Aorta (tissue), 5 donors: ENCODE measurements at regions not wholly inside any gene's neighbourhood (a gene's known extent, or its start where the extent isn't known, plus 50 kb on each side); places are given as distances from the start of the nearest gene placed in this dataset.
"Not testable (repeated sequence)": the region's sequence is repeated elsewhere in the genome, so short reads cannot be mapped to it uniquely, and the experiment has no call there.

Source experiments
- ATAC-seq: fragments of 200-7000 bp; cut with Tn5 transposase; one replicate; pipeline ENCODE4 v1.9.1; 2022; ENCODE audit warnings: moderate library complexity; ENCODE audit not compliant: low FRiP score
- DNase-seq, 2 donors: peaks; one replicate each; pipeline ENCODE4 v3.0.0-alpha.2; 2020
- H3K27ac ChIP-seq, 2 donors: one replicate each; pipeline ENCODE4 v1.5.1; 2013; ENCODE audit warnings: low read length in 2 of 2, mild to moderate bottlenecking in 2 of 2, moderate library complexity in 2 of 2, control low read depth in 1 of 2, inconsistent platforms in 1 of 2, low read depth in 1 of 2
- H3K27me3 ChIP-seq, 2 donors: one replicate each; pipeline ENCODE4 v1.6.1; 2013; ENCODE audit warnings: control low read depth in 1 of 2, low read length in 1 of 2, mild to moderate bottlenecking in 1 of 2, moderate library complexity in 1 of 2; ENCODE audit not compliant: insufficient read depth in 2 of 2, control insufficient read depth in 1 of 2
- H3K36me3 ChIP-seq, 2 donors: one replicate each; pipeline ENCODE4 v1.6.1; 2013; ENCODE audit warnings: control low read depth in 1 of 2, low read length in 1 of 2, mild to moderate bottlenecking in 1 of 2; ENCODE audit not compliant: insufficient read depth in 2 of 2, control insufficient read depth in 1 of 2
- H3K4me1 ChIP-seq, 2 donors: one replicate each; pipeline ENCODE4 v1.6.1; 2013; ENCODE audit warnings: low read length in 2 of 2, control low read depth in 1 of 2, mild to moderate bottlenecking in 1 of 2, moderate library complexity in 1 of 2; ENCODE audit not compliant: insufficient read depth in 2 of 2, control insufficient read depth in 1 of 2
- H3K4me3 ChIP-seq, 2 donors: one replicate each; pipeline ENCODE4 v1.5.1; 2013; ENCODE audit warnings: low read length in 2 of 2, control low read depth in 1 of 2, mild to moderate bottlenecking in 1 of 2
- H3K9me3 ChIP-seq: one replicate; pipeline ENCODE4 v1.6.1; 2013; ENCODE audit warnings: mild to moderate bottlenecking, low read length; ENCODE audit not compliant: control insufficient read depth
- WGBS, 2 donors: extraction: QIAGEN DNeasy Blood & Tissue Kit; methylation state at CpG; one replicate each; pipeline ENCODE4 v1.1.7; 2013; 5-methylcytosine and 5-hydroxymethylcytosine counted together
- intact Hi-C, 2 donors: fragments of 100-400 bp; cut with DNase I; formaldehyde crosslinking; loops; one replicate each; pipeline versions ENCODE4 v1.14.2 to v1.15.0; 2022
- donor health status: healthy with polysubstance abuse.
- donor health status: Bipolar disorder and iron deficiency.
- donor health status: DM: no; HTN: no; CAD: no.
- donor health status: DM: no; HTN: no; CAD: no.
- donor health status: DM: yes; HTN: yes; CAD: no.

DNA sequence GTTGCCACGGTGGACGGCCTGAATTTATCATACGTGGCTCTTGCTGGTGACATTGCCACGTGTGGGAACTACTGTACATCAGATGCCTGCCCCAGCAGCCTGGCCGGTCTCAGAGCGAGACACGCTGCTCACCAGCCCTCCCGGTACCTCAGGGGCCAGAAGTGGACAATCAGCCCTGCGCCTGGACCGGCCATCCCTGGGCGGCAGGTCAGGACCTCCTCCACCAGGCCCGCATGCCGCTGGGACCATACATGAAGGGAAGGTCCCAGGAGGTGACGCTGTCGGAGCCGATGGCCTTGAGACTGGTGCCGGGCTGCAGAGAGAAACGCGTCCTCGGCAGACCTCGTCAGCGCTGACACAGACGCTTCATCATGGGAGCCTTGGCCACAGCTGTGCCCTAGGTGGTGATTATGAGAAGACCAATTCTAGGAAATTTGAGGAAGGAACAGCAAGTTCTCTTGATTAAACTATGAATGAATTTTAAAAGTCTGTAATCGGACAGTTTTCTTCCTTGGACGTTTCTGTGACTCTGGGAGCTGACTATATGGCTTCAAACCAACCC is 5456.7 kb upstream of the TPTE start:
- peak in 1 of 2 donors; percentile 32 for DNase-seq
- H3K27ac ChIP-seq, H3K9me3 ChIP-seq, H3K36me3 ChIP-seq, H3K27me3 ChIP-seq, H3K4me3 ChIP-seq, ATAC-seq, H3K4me1 ChIP-seq, intact Hi-C loops: not testable (repeated sequence)
- 92% methylated on average over 9 of the region's 25 CpGs; no CpG with 5 or more reads in 1 of the 2 donors for WGBS, 2 donors

DNA sequence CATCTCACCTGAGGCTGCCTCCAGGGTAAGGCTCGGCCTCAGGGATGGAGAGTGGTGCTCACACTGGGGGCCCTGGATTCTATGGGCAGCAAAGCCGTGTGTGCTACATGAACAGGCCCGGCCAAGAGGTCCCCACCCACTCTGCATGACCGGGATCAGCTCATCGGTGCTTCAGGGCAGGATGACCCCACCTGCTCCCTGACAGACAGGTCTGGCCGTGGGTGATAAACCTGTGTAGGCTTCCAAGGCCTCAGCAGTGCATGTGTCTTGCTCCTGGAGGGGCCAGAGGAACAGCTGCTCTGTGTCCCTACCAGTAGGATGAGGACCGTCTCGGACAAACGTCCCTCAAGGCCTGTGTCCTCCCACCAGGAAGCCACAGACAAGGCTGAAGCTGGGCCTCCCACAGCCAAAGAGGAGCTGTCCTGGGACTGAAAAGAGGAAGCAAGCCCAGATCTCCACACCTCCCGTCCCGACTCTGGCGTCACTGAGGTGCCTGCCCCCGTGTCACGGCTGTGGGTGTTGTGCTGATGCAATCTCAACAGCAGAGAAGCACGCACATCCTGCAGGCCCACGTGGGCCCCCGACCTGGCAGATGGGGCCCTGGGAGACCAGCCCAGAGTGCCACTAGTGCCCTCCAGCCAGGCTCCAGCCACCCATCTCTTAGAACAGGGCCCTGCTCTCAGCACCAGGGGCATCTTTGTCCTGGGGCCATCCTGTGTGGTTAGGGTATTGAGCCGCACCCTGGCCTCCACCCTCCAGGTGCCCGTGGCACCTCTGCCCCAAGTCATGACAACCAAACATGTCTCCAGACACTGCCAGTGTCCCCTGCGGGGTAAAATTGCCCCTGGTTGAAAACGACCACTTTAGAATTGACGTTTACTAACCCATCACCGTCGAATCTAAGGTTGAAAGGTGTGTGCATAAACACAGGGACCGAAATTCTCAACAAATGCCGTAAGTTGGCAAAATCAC is 5455.9 kb upstream of the TPTE start:
- H3K27me3 ChIP-seq, intact Hi-C loops, H3K27ac ChIP-seq, H3K9me3 ChIP-seq, H3K36me3 ChIP-seq, H3K4me3 ChIP-seq, H3K4me1 ChIP-seq, ATAC-seq: not testable (repeated sequence)
- DNase-seq: peak; percentile 73 to 76
- WGBS, 2 donors: 76% methylated on average over 22 of the region's 26 CpGs; no CpG with 5 or more reads in 1 of the 2 donors

DNA sequence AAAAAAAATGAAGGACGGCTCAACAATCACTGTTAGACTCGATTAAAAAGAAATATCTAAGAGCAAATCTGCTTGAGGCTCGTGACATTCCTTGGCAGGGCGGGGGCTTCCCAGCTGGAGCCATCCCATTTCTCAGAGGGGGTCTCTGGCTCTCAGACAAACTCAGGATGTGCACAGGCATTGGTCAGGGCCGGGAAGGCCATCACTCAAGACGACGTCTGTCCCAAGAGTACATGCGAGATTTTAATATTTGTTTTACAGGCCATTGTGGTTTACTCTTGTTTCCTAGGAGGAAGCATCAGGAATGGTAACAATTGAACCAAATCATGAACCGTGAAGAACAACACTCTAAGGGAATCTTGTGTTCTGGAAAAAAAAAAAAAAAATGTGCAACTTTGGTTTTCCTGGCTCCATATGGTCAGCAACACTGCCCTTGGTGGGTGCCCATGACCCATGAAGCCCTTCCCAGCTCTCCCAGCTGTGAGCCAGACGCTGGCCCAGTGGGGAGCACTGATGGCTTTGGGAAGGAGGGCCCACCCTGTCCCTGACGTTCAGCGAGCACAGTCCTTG is 5454.6 kb upstream of the TPTE start:
- H3K4me3 ChIP-seq, DNase-seq, H3K36me3 ChIP-seq, H3K27me3 ChIP-seq, H3K4me1 ChIP-seq, H3K27ac ChIP-seq, H3K9me3 ChIP-seq, intact Hi-C loops, ATAC-seq: not testable (repeated sequence)
- 43 to 75% methylated on average over 2 of the region's 12 CpGs for WGBS, 2 donors

DNA sequence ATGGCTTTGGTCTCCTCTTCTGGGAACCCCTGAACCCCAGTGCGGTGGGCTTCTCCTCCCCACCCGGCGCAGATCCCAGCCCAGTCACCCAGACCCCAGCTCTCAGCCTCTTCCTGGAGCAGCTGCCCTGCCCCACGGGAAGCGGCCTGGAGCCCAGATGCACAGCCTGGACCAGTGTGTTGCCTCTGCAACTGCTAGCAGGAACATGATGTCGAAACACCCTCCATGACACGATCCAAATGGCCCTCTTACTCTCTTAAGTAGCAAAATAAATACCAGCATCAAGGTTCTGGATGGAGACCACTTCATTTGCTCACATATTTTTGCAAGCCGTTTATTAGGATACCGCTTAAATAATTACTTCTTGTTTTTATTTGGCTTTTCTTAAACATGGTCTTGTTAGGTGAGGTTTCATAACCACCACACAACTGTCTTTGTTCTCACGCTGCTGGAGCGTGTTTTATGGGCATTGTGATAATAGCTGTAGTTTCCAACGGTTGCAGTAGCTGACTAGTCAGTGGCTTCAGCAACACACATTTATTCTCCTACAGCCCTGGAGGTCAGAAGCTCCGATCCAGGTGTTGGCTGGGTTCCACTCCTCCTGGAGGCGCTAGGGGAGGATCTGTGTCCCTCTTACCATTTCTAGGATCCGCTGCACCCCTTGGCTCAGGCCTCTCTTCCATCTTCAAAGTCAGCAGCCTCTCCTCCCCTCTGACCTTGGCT is 5453.9 kb upstream of the TPTE start:
- intact Hi-C loops, DNase-seq, ATAC-seq, H3K27ac ChIP-seq, H3K4me1 ChIP-seq, H3K4me3 ChIP-seq, H3K36me3 ChIP-seq, H3K9me3 ChIP-seq, H3K27me3 ChIP-seq: not testable (repeated sequence)
- WGBS, 2 donors: 42% methylated on average over 2 of the region's 15 CpGs; no CpG with 5 or more reads in 1 of the 2 donors

DNA sequence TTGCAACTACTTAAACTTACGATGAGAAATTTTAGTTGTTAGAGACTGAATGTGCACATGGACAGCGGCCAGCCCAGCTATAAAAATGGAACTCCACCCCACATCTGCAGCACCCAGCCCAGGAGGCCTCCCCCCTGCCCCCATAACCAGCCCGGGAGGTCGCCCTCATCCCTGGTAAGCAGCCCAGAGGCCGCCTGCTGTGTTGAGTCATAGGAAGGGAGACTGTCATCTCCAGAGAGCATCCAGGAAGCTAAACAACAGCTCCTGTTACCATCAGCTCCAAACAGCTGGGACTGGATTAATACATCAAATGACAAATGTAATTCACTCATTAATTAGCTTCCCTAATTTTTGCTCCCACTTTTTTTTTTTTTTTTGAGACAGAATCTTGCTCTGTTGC is 5452.7 kb upstream of the TPTE start:
- DNase-seq, H3K27ac ChIP-seq, H3K9me3 ChIP-seq, H3K4me3 ChIP-seq, H3K27me3 ChIP-seq, intact Hi-C loops, H3K4me1 ChIP-seq, H3K36me3 ChIP-seq, ATAC-seq: not testable (repeated sequence)
- no CpG with 5 or more reads among the region's 5 CpGs for WGBS, 2 donors

DNA sequence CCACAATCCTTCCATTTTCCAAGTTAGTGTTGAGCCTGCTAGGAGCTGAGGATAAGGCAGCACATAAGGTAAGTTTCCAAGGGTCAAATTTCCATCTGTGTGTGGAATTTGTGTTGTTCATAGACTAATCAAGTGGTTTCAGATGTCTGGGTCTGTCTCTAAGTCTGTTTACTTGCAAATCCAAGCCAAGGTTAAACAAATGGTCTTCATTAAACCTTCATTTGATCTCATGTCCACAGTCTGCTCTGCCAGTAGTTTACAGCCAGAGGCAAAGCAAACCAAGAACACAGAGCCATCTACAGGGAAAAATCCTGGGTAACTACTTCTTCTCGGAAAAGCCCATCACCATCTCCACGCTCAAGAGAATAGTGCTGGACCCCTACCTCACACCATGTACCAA is 5450.2 kb upstream of the TPTE start:
- intact Hi-C loops, ATAC-seq, DNase-seq, H3K27me3 ChIP-seq, H3K9me3 ChIP-seq, H3K27ac ChIP-seq, H3K4me1 ChIP-seq, H3K4me3 ChIP-seq, H3K36me3 ChIP-seq: not testable (repeated sequence)
- 100% methylated on average over 1 of the region's 2 CpGs; no CpG with 5 or more reads in 1 of the 2 donors for WGBS, 2 donors

DNA sequence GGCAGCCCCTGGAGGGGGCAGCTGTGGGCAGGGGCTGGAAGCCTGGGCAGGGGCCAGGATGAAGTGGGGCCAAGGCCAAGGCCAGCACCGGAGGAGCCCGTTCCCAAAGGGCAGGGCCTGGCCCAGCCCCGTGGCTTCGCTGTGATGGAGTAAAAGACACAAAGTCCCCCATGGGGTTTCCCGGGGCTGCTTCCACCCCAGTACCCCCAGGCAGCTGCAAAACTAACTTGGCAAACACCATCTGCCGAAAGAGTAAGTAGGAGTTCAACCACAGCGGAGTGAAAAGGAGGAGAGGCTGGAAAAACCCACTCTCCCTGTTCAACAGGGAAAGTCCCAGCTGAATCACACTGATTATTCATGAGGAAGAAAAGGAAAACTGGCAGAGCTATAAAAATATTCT is 5444.5 kb upstream of the TPTE start:
- H3K27ac ChIP-seq, H3K4me1 ChIP-seq, intact Hi-C loops, ATAC-seq, H3K4me3 ChIP-seq, H3K27me3 ChIP-seq, H3K9me3 ChIP-seq, H3K36me3 ChIP-seq, DNase-seq: not testable (repeated sequence)
- WGBS, 2 donors: no CpG with 5 or more reads among the region's 7 CpGs

DNA sequence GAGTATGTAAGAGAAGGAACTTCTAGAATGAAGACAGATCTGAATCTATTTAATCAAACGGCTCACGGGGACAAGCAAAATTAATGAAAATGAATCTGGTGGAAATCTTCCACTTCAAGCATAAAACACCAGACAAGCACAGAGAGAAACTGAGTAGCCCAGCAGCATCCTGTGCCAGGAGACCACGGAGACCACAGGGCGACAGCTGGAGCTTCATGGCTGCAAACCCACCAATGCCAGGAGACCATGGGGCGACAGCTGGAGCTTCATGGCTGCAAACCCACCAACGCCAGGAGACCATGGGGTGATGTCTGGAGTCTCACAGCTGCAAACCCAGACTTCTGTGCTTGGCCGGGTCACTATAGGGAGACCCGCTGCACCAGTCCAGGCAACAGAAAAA is 5442.0 kb upstream of the TPTE start:
- intact Hi-C loops, H3K4me1 ChIP-seq, DNase-seq, H3K4me3 ChIP-seq, H3K9me3 ChIP-seq, H3K27me3 ChIP-seq, ATAC-seq, H3K27ac ChIP-seq, H3K36me3 ChIP-seq: not testable (repeated sequence)
- no CpG with 5 or more reads among the region's 8 CpGs for WGBS, 2 donors
